ENCODE measurements at regions not wholly inside any gene's neighbourhood (a gene's known extent, or its start where the extent isn't known, plus 50 kb on each side); places are given as distances from the start of the nearest gene placed in this dataset.
"Not testable (repeated sequence)": the region's sequence is repeated elsewhere in the genome, so short reads cannot be mapped to it uniquely, and the experiment has no call there.

DNA sequence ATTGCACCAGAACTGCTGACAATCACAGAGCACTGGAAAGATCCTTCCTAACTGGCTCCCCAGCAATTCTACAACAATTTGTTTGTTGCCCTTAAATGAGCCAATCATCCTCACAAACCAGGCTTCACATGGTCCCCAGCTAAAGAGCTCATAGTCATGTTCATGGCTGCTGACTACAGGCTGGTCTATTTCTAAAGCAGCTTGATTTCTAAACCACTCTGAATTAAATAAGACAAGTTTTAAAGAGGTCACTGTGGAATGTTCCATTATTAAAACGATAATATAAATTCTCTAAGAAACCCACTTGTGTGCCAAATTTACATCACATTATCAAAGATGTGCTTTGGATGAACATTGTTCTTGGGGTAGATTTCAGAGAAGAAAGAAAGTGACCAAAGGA, 110.7 kb downstream of the COPS8 start:
- DNase-seq (ENCODE audit: low read depth in 2 of 2) = no peak

GRCh38 chr2:237196866-237197618, 111.4 kb downstream of the COPS8 start:
- DNase-seq (ENCODE audit: low read depth in 2 of 2) = peak in 1 of 2 donors; percentile 86

GRCh38 chr2:237198164-237198855, 112.6 kb downstream of the COPS8 start:
- peak in 1 of 2 donors; percentile 38 for DNase-seq (ENCODE audit: low read depth in 2 of 2)

DNA sequence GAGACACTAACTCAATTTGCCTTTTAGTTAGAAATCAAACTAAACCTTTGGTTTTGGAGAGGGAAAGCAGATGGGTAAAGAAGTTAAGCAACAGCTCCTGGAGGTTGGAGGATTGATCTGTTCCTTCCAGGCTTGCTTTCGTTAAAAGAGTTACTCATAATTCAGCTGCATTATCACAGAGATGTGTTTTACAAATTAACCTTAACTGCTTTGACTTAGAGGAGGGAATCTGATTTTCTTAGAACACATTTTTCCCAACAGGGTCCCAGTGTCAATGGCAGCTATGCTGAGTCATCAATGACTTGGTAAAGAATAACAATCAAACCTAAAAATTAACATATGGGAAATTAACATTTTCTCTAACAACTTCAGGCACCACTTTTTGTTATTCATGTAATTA, 113.4 kb downstream of the COPS8 start:
- DNase-seq (ENCODE audit: low read depth in 2 of 2) = no peak

GRCh38 chr2:237199577-237199976, 113.9 kb downstream of the COPS8 start:
- no peak for DNase-seq (ENCODE audit: low read depth in 2 of 2)

GRCh38 chr2:237200462-237200861, 114.8 kb downstream of the COPS8 start:
- DNase-seq (ENCODE audit: low read depth in 2 of 2) = no peak

DNA sequence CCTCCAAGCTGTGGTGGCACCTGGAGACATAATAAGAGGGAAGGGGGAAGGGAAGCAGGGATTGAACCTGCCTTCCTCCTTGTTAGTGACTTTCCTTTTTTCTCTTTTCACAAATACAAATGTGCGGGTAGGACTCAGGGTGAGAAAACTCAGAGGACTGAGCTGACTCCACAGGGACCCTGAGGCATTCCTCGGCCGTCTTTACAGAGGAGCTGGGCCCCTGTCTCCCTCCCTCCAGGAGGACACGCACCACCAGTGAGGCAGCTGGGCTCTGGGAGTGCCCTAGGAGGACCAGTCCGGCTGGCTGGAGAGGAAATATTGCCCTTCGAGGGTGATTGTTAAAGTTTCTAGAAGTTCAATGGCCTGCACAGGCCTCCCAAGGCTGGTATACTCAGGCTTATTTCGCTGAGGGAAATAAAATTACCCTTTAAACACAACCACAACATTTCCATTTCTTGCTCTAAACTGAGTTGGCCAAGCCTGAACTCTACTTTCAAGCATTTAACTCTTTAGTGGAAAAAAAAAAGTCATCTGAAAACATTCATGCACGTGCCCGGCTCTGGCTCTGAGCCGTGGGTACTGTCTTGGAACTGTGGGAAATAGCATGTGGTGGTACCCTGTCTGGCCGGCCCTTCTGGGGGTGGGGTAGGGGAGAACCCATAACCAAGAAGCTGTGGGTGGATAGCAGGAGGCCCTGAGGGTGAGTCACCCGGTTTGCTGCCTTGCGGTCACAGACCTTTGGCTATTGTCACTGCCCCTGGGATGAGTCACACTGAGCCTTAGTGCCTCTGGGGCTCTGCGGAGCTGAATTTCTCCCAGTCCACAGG, 116.0 kb downstream of the COPS8 start:
- DNase-seq (ENCODE audit: low read depth in 2 of 2) = peak in 1 of 2 donors; percentile 77

GRCh38 chr2:237202288-237203030, 116.8 kb downstream of the COPS8 start:
- DNase-seq (ENCODE audit: low read depth in 2 of 2) = no peak

GRCh38 chr2:237205043-237205541, 119.4 kb downstream of the COPS8 start:
- DNase-seq (ENCODE audit: low read depth in 2 of 2) = peak in 1 of 2 donors; percentile 63

DNA sequence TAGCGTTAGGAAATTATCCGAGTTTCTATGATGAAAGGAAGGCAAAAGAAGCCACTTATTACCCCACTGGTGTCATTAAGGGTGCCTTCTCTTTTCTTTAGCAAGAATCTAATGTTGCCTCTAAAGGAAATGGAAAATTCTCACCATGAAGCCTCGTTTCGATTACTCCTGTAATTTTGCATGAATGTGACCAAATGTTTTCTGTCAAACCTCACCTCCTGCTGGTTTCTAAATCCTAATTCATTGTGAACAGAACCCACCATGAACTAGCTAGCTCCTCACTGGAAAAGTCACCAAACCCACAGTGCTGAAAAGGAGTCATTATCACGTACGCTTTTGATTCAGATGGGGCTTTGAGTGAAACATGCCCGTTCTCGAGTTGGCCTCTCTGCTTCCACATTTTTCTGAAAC, 119.9 kb downstream of the COPS8 start:
- no peak for DNase-seq (ENCODE audit: low read depth in 2 of 2)

DNA sequence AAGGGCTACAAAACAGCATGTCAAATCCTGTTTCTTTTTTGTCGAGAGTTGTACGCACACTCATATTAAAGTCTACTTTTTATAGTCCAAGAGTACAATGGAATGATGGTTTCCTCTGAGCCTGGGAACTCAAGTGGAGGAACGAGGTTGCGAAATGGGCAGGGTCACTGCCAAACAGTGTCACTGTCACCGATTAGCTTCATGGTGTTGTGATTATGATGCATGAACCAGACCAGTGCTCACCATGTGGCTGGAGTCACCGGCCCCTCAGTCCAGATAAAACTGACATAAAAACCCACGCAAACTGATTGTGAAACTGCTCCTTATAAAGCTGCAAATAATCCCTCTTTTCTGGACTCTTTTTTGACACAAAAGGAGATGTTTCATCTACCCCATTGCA, 122.0 kb downstream of the COPS8 start:
- peak in 1 of 2 donors; percentile 17 for DNase-seq (ENCODE audit: low read depth in 2 of 2)

DNA sequence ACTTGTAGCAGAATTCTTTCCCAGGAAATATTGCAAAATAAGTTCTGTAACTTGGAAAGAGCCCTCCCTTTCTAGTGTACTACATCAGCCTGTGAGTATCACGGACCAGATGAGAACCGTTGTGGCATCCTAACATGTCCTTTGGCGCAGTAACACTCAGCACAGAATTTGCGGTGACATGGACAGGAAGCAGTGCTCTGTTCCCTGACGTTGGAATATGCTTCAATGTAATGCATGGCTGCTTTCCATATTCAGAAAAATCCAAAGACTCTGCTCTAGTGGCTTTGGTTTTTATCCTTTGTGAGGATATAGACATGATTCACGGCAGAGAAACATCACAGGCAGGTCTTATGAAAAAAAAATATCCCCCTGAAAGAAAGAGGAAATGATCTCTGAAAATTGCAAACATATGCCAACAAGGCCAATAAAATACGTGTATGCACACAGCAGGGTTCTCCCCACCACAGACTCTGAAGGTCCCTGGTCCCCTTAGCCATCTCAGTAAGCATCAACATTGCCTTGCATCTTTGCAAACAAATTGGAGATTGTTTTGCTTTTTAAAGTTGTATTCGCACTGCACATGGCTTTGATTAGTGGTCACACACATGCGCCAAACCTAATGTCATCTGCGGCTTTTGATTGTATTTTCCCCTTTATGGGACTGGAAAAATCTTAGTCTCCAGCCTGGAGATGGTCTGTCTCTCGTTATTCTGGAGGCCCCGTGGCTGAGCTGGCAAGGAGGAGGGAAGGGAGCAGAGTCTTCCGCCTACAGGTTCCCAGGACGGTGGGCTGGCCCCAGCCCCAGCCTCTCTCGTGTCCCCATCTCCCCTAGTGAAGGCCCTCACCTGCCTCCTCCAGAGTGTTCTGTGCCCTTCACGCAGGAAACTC, 122.9 kb downstream of the COPS8 start:
- DNase-seq (ENCODE audit: low read depth in 2 of 2) = peak in 1 of 2 donors; percentile 8

- no peak for DNase-seq (ENCODE audit: low read depth in 2 of 2)
Measured at GRCh38 chr2:237209885-237210284, 124.2 kb downstream of the COPS8 start.

DNA sequence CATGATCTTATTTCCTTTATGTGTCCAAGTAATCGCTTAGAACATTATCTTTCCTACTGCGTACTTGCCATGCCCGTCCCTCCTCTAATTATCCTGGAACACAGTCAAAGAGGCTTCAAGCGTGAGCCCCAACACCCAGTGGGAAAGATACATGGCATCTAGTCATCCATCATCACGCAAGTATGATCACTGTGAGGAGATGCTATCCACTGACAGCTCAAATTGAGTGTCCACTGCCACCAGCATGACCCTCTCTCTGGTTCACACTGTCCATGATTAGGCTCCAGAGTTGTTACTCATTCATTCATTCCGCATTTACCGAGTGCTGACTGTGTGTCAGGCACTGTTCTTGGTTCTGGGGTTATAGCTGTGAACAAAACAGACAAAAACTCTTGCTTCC, 124.6 kb downstream of the COPS8 start:
- no peak for DNase-seq (ENCODE audit: low read depth in 2 of 2)

- no peak for DNase-seq (ENCODE audit: low read depth in 2 of 2)
Measured at GRCh38 chr2:237210763-237211162, 125.1 kb downstream of the COPS8 start.

DNA sequence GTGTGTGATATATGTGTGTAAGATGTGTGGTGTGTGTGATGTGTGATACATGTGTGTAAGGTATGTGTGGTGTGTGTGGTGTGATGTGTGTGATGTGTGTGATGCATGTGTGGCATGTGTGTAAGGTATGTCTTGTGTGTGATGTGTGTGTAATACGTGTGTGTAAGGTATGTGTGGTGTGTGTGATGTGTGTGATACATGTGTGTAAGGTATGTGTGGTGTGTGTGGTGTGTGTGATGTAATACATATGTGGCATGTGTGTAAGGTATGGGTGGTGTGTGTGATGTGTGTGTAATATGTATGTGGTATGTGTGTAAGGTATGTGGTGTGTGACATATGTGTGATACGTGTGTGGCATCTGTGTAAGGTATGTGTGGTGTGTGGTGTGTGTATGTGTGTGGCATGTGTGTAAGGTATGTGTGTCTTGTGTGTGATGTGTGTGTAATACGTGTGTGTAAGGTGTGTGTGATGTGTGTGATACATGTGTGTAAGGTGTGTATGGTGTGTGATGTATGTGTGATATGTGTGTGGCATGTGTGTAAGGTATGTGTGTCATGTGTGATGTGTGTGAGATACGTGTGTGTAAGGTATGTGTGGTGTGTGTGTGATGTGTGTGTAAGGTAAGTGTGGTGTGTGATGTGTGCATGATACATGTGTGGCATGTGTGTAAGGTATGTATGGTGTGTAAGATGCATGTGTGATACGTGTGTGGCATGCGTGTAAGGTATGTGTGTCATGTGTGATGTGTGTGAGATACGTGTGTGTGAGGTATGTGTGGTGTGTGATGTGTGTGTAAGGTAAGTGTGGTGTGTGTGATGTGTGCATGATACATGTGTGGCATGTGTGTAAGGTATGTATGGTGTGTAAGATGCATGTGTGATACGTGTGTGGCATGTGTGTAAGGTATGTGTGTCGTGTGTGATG, 126.9 kb downstream of the COPS8 start:
- DNase-seq (ENCODE audit: low read depth in 2 of 2) = not testable (repeated sequence)

- DNase-seq (ENCODE audit: low read depth in 2 of 2) = peak in 1 of 2 donors; percentile 87
Measured at GRCh38 chr2:237213315-237214022, 127.8 kb downstream of the COPS8 start.

DNA sequence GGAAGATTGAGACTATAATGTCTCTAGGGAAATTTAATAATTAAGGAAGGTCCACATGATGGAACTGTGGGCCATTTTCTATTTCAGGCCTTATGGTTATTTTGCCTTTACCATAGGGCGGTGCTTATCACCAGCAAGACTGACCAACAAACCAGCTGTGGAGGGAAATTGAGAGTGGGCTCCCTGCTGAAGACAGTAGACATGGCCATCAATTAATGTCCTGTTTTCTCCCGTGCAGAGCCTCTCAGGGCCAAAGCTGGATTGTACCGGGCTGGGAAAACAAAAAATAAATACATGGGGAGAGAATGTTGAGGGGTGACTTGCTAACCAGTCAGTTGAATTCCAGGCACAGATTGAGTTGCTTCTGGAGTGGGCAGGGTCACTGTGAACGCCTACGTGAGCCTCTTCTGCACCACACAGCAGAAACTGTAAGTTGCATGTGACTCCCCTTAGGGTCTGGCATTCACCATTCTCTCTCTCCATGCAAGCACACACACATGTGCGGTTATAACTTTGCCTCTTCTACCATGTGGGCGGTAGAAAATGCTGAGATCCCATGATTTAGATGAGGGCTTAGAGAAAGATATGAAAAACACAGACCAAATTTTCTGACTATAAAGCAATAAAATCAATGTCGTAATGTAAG, 128.5 kb downstream of the COPS8 start:
- no peak for DNase-seq (ENCODE audit: low read depth in 2 of 2)
